Endothelial cell (in vitro differentiated cells): ENCODE measurements at regions not wholly inside any gene's neighbourhood (a gene's known extent, or its start where the extent isn't known, plus 50 kb on each side); places are given as distances from the start of the nearest gene placed in this dataset.

Experiments used
- DNase-seq: peaks from one replicate; pipeline ENCODE4 v3.0.0; 2021; ENCODE audit warnings: low spot score
- H3K27ac Mint-ChIP-seq: one replicate; pipeline ENCODE4 v1.8.0; 2021; ENCODE audit warnings: mixed read lengths, inconsistent platforms; ENCODE audit not compliant: unreplicated experiment
- H3K27me3 Mint-ChIP-seq: one replicate; pipeline ENCODE4 v1.8.0; 2021; ENCODE audit warnings: mild to moderate bottlenecking, moderate library complexity, mixed read lengths, inconsistent platforms; ENCODE audit not compliant: unreplicated experiment
- H3K36me3 Mint-ChIP-seq: one replicate; pipeline ENCODE4 v1.8.0; 2021; ENCODE audit warnings: mild to moderate bottlenecking, low read depth, mixed read lengths, inconsistent platforms; ENCODE audit not compliant: unreplicated experiment
- H3K4me1 Mint-ChIP-seq: one replicate; pipeline ENCODE4 v1.8.0; 2021; ENCODE audit warnings: mild to moderate bottlenecking, mixed read lengths, inconsistent platforms; ENCODE audit not compliant: unreplicated experiment
- H3K4me3 Mint-ChIP-seq: one replicate; pipeline ENCODE4 v1.8.0; 2021; ENCODE audit warnings: mild to moderate bottlenecking, mixed read lengths, inconsistent platforms; ENCODE audit not compliant: unreplicated experiment
- H3K9me3 Mint-ChIP-seq: one replicate; pipeline ENCODE4 v1.8.0; 2021; ENCODE audit warnings: mixed read lengths, inconsistent platforms; ENCODE audit not compliant: unreplicated experiment
- CTCF ChIP-seq: fragments of 200-600 bp; sonication (generic); IDR thresholded peaks from one replicate; pipeline ENCODE4 v1.5.0; 2021; ENCODE audit warnings: antibody characterized with exemption; ENCODE audit not compliant: unreplicated experiment

- TF ChIP-seq CTCF, result no peak
- Mint-ChIP-seq H3K9me3 (no peaks in the 10 kb centered on the region), H3K4me1 (no peaks in the 10 kb centered on the region), H3K36me3 (no peaks in the 10 kb centered on the region), H3K4me3 (no peak overlapping the region), H3K27ac (no peak overlapping the region), H3K27me3 (no peaks in the 10 kb centered on the region)
- DNase-seq, result no peak
Measured at GRCh38 chr20:60765821-60766403, 486.1 kb upstream of the CDH4 start.

- Mint-ChIP-seq H3K27me3 (no peaks in the 10 kb centered on the region), H3K36me3 (no peaks in the 10 kb centered on the region), H3K27ac (no peak overlapping the region), H3K4me1 (no peaks in the 10 kb centered on the region), H3K4me3 (no peak overlapping the region), H3K9me3 (no peaks in the 10 kb centered on the region)
- DNase-seq, result no peak
- TF ChIP-seq CTCF, result no peak
Measured at GRCh38 chr20:60768216-60768615, 483.8 kb upstream of the CDH4 start.

GRCh38 chr20:60780388-60781025, 471.6 kb upstream of the CDH4 start:
- H3K4me3 Mint-ChIP-seq, result no peak overlapping the region
- no peaks in the 10 kb centered on the region for H3K36me3 Mint-ChIP-seq
- no peak for DNase-seq
- H3K27me3 Mint-ChIP-seq, result no peaks in the 10 kb centered on the region
- peaks cover 4% of the 10 kb centered on the region for H3K4me1 Mint-ChIP-seq
- no peaks in the 10 kb centered on the region for H3K9me3 Mint-ChIP-seq
- no peak overlapping the region for H3K27ac Mint-ChIP-seq
- no peak for TF ChIP-seq CTCF

GRCh38 chr20:60782959-60783625, 469.0 kb upstream of the CDH4 start:
- Mint-ChIP-seq H3K27me3 (no peaks in the 10 kb centered on the region), H3K9me3 (no peaks in the 10 kb centered on the region), H3K4me3 (no peak overlapping the region), H3K4me1 (peaks cover 4% of the 10 kb centered on the region), H3K36me3 (no peaks in the 10 kb centered on the region), H3K27ac (no peak overlapping the region)
- DNase-seq, result no peak
- TF ChIP-seq CTCF, result no peak

GRCh38 chr20:60785301-60785700, 466.8 kb upstream of the CDH4 start:
- no peak for TF ChIP-seq CTCF
- no peak for DNase-seq
- Mint-ChIP-seq H3K36me3 (no peaks in the 10 kb centered on the region), H3K27ac (no peak overlapping the region), H3K9me3 (no peaks in the 10 kb centered on the region), H3K27me3 (no peaks in the 10 kb centered on the region), H3K4me1 (peaks cover 2% of the 10 kb centered on the region), H3K4me3 (no peak overlapping the region)
